NT2/D1 (cell line): ENCODE measurements at regions not wholly inside any gene's neighbourhood (a gene's known extent, or its start where the extent isn't known, plus 50 kb on each side); places are given as distances from the start of the nearest gene placed in this dataset.

Source experiments
- SUZ12 ChIP-seq: IDR thresholded peaks from 2 replicates; pipeline ENCODE4 v1.6.1; 2011; ENCODE audit not compliant: insufficient read length, insufficient read depth; ENCODE audit errors: extremely low read depth
- ZNF274 ChIP-seq: IDR thresholded peaks from 2 replicates; pipeline ENCODE4 v1.6.1; 2011; ENCODE audit warnings: mild to moderate bottlenecking, low read depth, low read length

DNA sequence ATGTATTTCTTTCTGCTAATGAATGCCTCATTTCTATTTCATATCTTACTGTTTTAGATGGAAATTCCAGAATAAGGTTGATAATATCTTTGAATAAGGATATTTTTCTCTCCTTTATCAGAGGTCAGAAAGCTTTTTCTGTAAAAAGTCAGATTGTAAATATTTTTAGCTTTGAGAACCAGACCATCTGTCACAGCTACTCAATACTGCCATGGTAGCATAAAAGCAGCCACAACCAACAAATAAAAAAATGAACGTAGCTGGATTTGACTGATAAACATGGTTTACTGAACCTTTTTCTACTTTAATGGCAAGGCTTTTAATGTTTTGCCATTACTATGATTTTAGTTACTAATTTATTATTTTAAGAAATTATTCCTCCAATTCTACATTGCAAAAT, 217.4 kb upstream of the COX10 start:
- TF ChIP-seq SUZ12 = no peak
- no peak for TF ChIP-seq ZNF274
